ENCODE measurements at regions not wholly inside any gene's neighbourhood (a gene's known extent, or its start where the extent isn't known, plus 50 kb on each side); places are given as distances from the start of the nearest gene placed in this dataset.

DNA sequence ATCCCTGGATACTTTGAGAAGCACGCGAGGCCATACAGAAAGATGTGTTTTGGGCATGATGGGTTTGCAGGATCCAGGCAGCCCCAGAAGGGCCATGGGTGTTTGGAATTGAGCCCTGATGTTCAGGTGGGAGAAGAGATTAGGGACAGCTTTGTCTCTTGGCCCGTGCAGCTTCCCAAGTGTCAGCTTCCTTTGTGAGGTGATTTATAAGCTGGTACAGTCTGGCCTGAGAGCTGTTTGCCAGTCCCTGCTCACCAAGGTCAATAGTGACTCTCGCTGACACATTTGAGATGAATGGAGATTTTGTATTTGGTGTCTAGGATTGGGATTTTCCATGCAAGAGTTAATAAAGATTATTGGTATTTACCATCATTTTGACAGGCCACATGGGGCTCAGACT, 165.9 kb downstream of the ICE1 start:
- TF ChIP-seq, protein P1, sequence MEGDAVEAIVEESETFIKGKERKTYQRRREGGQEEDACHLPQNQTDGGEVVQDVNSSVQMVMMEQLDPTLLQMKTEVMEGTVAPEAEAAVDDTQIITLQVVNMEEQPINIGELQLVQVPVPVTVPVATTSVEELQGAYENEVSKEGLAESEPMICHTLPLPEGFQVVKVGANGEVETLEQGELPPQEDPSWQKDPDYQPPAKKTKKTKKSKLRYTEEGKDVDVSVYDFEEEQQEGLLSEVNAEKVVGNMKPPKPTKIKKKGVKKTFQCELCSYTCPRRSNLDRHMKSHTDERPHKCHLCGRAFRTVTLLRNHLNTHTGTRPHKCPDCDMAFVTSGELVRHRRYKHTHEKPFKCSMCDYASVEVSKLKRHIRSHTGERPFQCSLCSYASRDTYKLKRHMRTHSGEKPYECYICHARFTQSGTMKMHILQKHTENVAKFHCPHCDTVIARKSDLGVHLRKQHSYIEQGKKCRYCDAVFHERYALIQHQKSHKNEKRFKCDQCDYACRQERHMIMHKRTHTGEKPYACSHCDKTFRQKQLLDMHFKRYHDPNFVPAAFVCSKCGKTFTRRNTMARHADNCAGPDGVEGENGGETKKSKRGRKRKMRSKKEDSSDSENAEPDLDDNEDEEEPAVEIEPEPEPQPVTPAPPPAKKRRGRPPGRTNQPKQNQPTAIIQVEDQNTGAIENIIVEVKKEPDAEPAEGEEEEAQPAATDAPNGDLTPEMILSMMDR (IDR thresholded peaks at IDR 0.05; ENCODE audit: poor library complexity, severe bottlenecking), result no peak
- TF ChIP-seq, protein P2, sequence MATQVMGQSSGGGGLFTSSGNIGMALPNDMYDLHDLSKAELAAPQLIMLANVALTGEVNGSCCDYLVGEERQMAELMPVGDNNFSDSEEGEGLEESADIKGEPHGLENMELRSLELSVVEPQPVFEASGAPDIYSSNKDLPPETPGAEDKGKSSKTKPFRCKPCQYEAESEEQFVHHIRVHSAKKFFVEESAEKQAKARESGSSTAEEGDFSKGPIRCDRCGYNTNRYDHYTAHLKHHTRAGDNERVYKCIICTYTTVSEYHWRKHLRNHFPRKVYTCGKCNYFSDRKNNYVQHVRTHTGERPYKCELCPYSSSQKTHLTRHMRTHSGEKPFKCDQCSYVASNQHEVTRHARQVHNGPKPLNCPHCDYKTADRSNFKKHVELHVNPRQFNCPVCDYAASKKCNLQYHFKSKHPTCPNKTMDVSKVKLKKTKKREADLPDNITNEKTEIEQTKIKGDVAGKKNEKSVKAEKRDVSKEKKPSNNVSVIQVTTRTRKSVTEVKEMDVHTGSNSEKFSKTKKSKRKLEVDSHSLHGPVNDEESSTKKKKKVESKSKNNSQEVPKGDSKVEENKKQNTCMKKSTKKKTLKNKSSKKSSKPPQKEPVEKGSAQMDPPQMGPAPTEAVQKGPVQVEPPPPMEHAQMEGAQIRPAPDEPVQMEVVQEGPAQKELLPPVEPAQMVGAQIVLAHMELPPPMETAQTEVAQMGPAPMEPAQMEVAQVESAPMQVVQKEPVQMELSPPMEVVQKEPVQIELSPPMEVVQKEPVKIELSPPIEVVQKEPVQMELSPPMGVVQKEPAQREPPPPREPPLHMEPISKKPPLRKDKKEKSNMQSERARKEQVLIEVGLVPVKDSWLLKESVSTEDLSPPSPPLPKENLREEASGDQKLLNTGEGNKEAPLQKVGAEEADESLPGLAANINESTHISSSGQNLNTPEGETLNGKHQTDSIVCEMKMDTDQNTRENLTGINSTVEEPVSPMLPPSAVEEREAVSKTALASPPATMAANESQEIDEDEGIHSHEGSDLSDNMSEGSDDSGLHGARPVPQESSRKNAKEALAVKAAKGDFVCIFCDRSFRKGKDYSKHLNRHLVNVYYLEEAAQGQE (IDR thresholded peaks at IDR 0.05; ENCODE audit: borderline replicate concordance), result no peak
- no peak for TF ChIP-seq EZH2 (IDR thresholded peaks at IDR 0.05; ENCODE audit: borderline replicate concordance, insufficient read depth, low read length, poor library complexity, severe bottlenecking)

Measured in neural cell (in vitro differentiated cells).